ENCODE measurements at regions not wholly inside any gene's neighbourhood (a gene's known extent, or its start where the extent isn't known, plus 50 kb on each side); places are given as distances from the start of the nearest gene placed in this dataset.

DNA sequence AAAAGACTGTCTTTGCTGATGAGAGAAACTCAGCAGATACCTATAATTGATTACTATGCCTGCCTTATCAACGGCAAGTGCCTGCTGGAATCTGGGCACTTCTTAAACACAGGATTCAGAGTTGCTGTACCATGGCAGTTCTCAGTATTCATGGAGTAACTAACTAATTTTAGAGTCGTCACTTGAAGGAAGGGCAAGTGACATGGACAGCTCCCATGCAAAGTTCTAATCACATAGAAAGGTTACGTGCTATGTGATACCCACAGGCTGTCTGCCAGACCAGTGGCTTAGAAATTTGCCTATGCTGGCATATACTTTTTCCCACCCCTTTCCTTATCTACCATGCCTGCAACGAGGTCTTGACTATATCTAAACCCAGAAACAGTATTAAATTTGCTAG is 931.1 kb upstream of the TENM3 start:
- TF ChIP-seq, protein P1, sequence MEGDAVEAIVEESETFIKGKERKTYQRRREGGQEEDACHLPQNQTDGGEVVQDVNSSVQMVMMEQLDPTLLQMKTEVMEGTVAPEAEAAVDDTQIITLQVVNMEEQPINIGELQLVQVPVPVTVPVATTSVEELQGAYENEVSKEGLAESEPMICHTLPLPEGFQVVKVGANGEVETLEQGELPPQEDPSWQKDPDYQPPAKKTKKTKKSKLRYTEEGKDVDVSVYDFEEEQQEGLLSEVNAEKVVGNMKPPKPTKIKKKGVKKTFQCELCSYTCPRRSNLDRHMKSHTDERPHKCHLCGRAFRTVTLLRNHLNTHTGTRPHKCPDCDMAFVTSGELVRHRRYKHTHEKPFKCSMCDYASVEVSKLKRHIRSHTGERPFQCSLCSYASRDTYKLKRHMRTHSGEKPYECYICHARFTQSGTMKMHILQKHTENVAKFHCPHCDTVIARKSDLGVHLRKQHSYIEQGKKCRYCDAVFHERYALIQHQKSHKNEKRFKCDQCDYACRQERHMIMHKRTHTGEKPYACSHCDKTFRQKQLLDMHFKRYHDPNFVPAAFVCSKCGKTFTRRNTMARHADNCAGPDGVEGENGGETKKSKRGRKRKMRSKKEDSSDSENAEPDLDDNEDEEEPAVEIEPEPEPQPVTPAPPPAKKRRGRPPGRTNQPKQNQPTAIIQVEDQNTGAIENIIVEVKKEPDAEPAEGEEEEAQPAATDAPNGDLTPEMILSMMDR (IDR thresholded peaks at IDR 0.05 in 4 of 5, conservative IDR thresholded peaks at IDR 0.05 in 1 of 5) = no peak
- TF ChIP-seq POLR2A (IDR thresholded peaks at IDR 0.05) = no peak

Data from gastrocnemius medialis (tissue), 4 donors.